ENCODE measurements at regions not wholly inside any gene's neighbourhood (a gene's known extent, or its start where the extent isn't known, plus 50 kb on each side); places are given as distances from the start of the nearest gene placed in this dataset.
"Not testable (repeated sequence)": the region's sequence is repeated elsewhere in the genome, so short reads cannot be mapped to it uniquely, and the experiment has no call there.

- Mint-ChIP-seq H3K4me3 (no peak overlapping the region), H3K9me3 (peaks cover 0 to 2% (median 0%) of the 10 kb centered on the region in 11 donors), H3K27me3 (peaks cover 0 to 15% (median 11%) of the 10 kb centered on the region in 5 donors), H3K36me3 (no peaks in the 10 kb centered on the region), H3K27ac (no peak overlapping the region), H3K4me1 (peaks cover 0 to 14% (median 0%) of the 10 kb centered on the region in 7 donors)
- no peaks in the 10 kb centered on the region for H3K36me3 ChIP-seq (ENCODE audit: control insufficient read depth in 2 of 3, insufficient read depth in 3 of 3, low read length in 3 of 3)
- H3K4me3 ChIP-seq (ENCODE audit: low read length), result no peak overlapping the region
- ChIA-PET CTCF (no interaction called here), POLR2A (no interaction called here)
- DNase-seq, result no peak
- no peaks in the 10 kb centered on the region for H3K4me1 ChIP-seq (ENCODE audit: control insufficient read depth in 2 of 2, insufficient read depth in 2 of 2, low read length in 2 of 2)
- H3K9me3 ChIP-seq (ENCODE audit: control insufficient read depth in 2 of 3, low read length in 3 of 3), result no peaks in the 10 kb centered on the region
- intact Hi-C loops (cut with micrococcal nuclease), result no loop called here
- ATAC-seq, result no peak
- H3K27me3 ChIP-seq (ENCODE audit: control insufficient read depth in 2 of 2, insufficient read depth in 2 of 2, low read length in 2 of 2), result no peaks in the 10 kb centered on the region
- no peak overlapping the region for H3K27ac ChIP-seq (ENCODE audit: low read depth, low read length)
These were observed 75.6 kb upstream of the TSC22D1 start for GRCh38 chr13:44651724-44652123.

- DNase-seq, result no peak
- H3K36me3 Mint-ChIP-seq, result no peaks in the 10 kb centered on the region
- ChIA-PET CTCF (no interaction called here), POLR2A (interaction anchor here (0.7 kb wide), 1 partner anchor 82 kb away, joined by 4 read pairs; no protein-coding TSS in a partner anchor)
- H3K27me3 ChIP-seq (ENCODE audit: control insufficient read depth in 2 of 2, insufficient read depth in 2 of 2, low read length in 2 of 2), result no peaks in the 10 kb centered on the region
- H3K4me3 ChIP-seq (ENCODE audit: low read length), result no peak overlapping the region
- no peaks in the 10 kb centered on the region for H3K4me1 ChIP-seq (ENCODE audit: control insufficient read depth in 2 of 2, insufficient read depth in 2 of 2, low read length in 2 of 2)
- H3K9me3 ChIP-seq (ENCODE audit: control insufficient read depth in 2 of 3, low read length in 3 of 3), result no peaks in the 10 kb centered on the region
- H3K27me3 Mint-ChIP-seq, result peaks cover 0 to 15% (median 11%) of the 10 kb centered on the region in 5 donors
- no peak overlapping the region for H3K4me3 Mint-ChIP-seq
- H3K27ac Mint-ChIP-seq, result no peak overlapping the region
- ATAC-seq, result no peak
- no peak overlapping the region for H3K27ac ChIP-seq (ENCODE audit: low read depth, low read length)
- H3K9me3 Mint-ChIP-seq, result peaks cover 0 to 2% (median 0%) of the 10 kb centered on the region in 11 donors
- intact Hi-C loops (cut with micrococcal nuclease), result no loop called here
- H3K4me1 Mint-ChIP-seq, result peaks cover 0 to 14% (median 0%) of the 10 kb centered on the region in 7 donors
- H3K36me3 ChIP-seq (ENCODE audit: control insufficient read depth in 2 of 3, insufficient read depth in 3 of 3, low read length in 3 of 3), result no peaks in the 10 kb centered on the region
These were observed 75.1 kb upstream of the TSC22D1 start for GRCh38 chr13:44651209-44651608.

GRCh38 chr13:44649834-44650233 lies 73.7 kb upstream of the TSC22D1 start:
- H3K36me3 ChIP-seq (ENCODE audit: control insufficient read depth in 2 of 3, insufficient read depth in 3 of 3, low read length in 3 of 3), result no peaks in the 10 kb centered on the region
- DNase-seq, result no peak
- Mint-ChIP-seq H3K27ac (peak overlapping the region in 1 of 9 donors; percentile 86), H3K36me3 (no peaks in the 10 kb centered on the region), H3K27me3 (peaks cover 0 to 15% (median 11%) of the 10 kb centered on the region in 5 donors), H3K4me3 (no peak overlapping the region), H3K4me1 (peaks cover 0 to 14% (median 0%) of the 10 kb centered on the region in 7 donors), H3K9me3 (peaks cover 0 to 2% (median 0%) of the 10 kb centered on the region in 11 donors)
- H3K9me3 ChIP-seq (ENCODE audit: control insufficient read depth in 2 of 3, low read length in 3 of 3), result no peaks in the 10 kb centered on the region
- H3K27ac ChIP-seq (ENCODE audit: low read depth, low read length), result no peak overlapping the region
- no peak overlapping the region for H3K4me3 ChIP-seq (ENCODE audit: low read length)
- no peaks in the 10 kb centered on the region for H3K4me1 ChIP-seq (ENCODE audit: control insufficient read depth in 2 of 2, insufficient read depth in 2 of 2, low read length in 2 of 2)
- ATAC-seq, result no peak
- H3K27me3 ChIP-seq (ENCODE audit: control insufficient read depth in 2 of 2, insufficient read depth in 2 of 2, low read length in 2 of 2), result no peaks in the 10 kb centered on the region
- intact Hi-C loops (cut with micrococcal nuclease), result loop anchor here (2.0 kb wide), 2 partner anchors 73 to 165 kb away; partner anchors contain the start of gene TSC22D1 (in 1 of the 2)
- ChIA-PET CTCF (interaction anchor here (1.1 kb wide), 1 partner anchor 166 kb away, joined by 4 read pairs; no protein-coding TSS in a partner anchor), POLR2A (no interaction called here)

GRCh38 chr13:44649104-44649428 lies 72.9 kb upstream of the TSC22D1 start:
- H3K27ac ChIP-seq (ENCODE audit: low read depth, low read length), result no peak overlapping the region
- H3K4me1 ChIP-seq (ENCODE audit: control insufficient read depth in 2 of 2, insufficient read depth in 2 of 2, low read length in 2 of 2), result no peaks in the 10 kb centered on the region
- intact Hi-C loops (cut with micrococcal nuclease), result loop anchor here (2.0 kb wide), 2 partner anchors 72 to 164 kb away; partner anchors contain the start of gene TSC22D1 (in 1 of the 2)
- Mint-ChIP-seq H3K27me3 (peaks cover 0 to 15% (median 11%) of the 10 kb centered on the region in 5 donors), H3K4me1 (peaks cover 0 to 14% (median 0%) of the 10 kb centered on the region in 7 donors), H3K36me3 (no peaks in the 10 kb centered on the region), H3K4me3 (peak overlapping the region in 1 of 10 donors; percentile 18), H3K9me3 (peaks cover 0 to 2% (median 0%) of the 10 kb centered on the region in 11 donors), H3K27ac (peak overlapping the region in 1 of 9 donors; percentile 86)
- no peaks in the 10 kb centered on the region for H3K9me3 ChIP-seq (ENCODE audit: control insufficient read depth in 2 of 3, low read length in 3 of 3)
- H3K36me3 ChIP-seq (ENCODE audit: control insufficient read depth in 2 of 3, insufficient read depth in 3 of 3, low read length in 3 of 3), result no peaks in the 10 kb centered on the region
- DNase-seq (peak in 2 of 9 donors; percentile 21 to 37), ATAC-seq (no peak)
- POLR2A ChIA-PET, result no interaction called here
- CTCF ChIA-PET, result interaction anchor here (0.7 kb wide), 1 partner anchor 165 kb away, joined by 3 read pairs; no protein-coding TSS in a partner anchor
- H3K27me3 ChIP-seq (ENCODE audit: control insufficient read depth in 2 of 2, insufficient read depth in 2 of 2, low read length in 2 of 2), result no peaks in the 10 kb centered on the region
- H3K4me3 ChIP-seq (ENCODE audit: low read length), result no peak overlapping the region

GRCh38 chr13:44648392-44649103 lies 72.4 kb upstream of the TSC22D1 start:
- H3K36me3 Mint-ChIP-seq, result no peaks in the 10 kb centered on the region
- peak overlapping the region in 1 of 9 donors; percentile 86 for H3K27ac Mint-ChIP-seq
- H3K27ac ChIP-seq (ENCODE audit: low read depth, low read length), result no peak overlapping the region
- H3K27me3 Mint-ChIP-seq, result peaks cover 0 to 15% (median 11%) of the 10 kb centered on the region in 5 donors
- no peaks in the 10 kb centered on the region for H3K27me3 ChIP-seq (ENCODE audit: control insufficient read depth in 2 of 2, insufficient read depth in 2 of 2, low read length in 2 of 2)
- peaks cover 0 to 2% (median 0%) of the 10 kb centered on the region in 11 donors for H3K9me3 Mint-ChIP-seq
- no peaks in the 10 kb centered on the region for H3K4me1 ChIP-seq (ENCODE audit: control insufficient read depth in 2 of 2, insufficient read depth in 2 of 2, low read length in 2 of 2)
- no peaks in the 10 kb centered on the region for H3K9me3 ChIP-seq (ENCODE audit: control insufficient read depth in 2 of 3, low read length in 3 of 3)
- CTCF ChIA-PET, result interaction anchor here (0.7 kb wide), 1 partner anchor 165 kb away, joined by 3 read pairs; no protein-coding TSS in a partner anchor
- DNase-seq (peak in 3 of 9 donors; percentile 6 to 15 (median 9)), ATAC-seq (no peak)
- POLR2A ChIA-PET, result no interaction called here
- H3K36me3 ChIP-seq (ENCODE audit: control insufficient read depth in 2 of 3, insufficient read depth in 3 of 3, low read length in 3 of 3), result no peaks in the 10 kb centered on the region
- intact Hi-C loops (cut with micrococcal nuclease), result loop anchor here (1.0 to 2.0 kb wide), 3 partner anchors 72 to 165 kb away; partner anchors contain the start of gene TSC22D1 (in 1 of the 2)
- peak overlapping the region in 1 of 10 donors; percentile 18 for H3K4me3 Mint-ChIP-seq
- H3K4me3 ChIP-seq (ENCODE audit: low read length), result no peak overlapping the region
- peaks cover 0 to 14% (median 0%) of the 10 kb centered on the region in 7 donors for H3K4me1 Mint-ChIP-seq

- H3K4me3 Mint-ChIP-seq; H3K27ac ChIP-seq (ENCODE audit: low read depth, low read length); ATAC-seq; H3K9me3 Mint-ChIP-seq; intact Hi-C loops (cut with micrococcal nuclease); H3K9me3 ChIP-seq (ENCODE audit: control insufficient read depth in 2 of 3, low read length in 3 of 3); H3K4me1 ChIP-seq (ENCODE audit: control insufficient read depth in 2 of 2, insufficient read depth in 2 of 2, low read length in 2 of 2); POLR2A ChIA-PET; H3K36me3 Mint-ChIP-seq; DNase-seq; H3K27me3 ChIP-seq (ENCODE audit: control insufficient read depth in 2 of 2, insufficient read depth in 2 of 2, low read length in 2 of 2); H3K36me3 ChIP-seq (ENCODE audit: control insufficient read depth in 2 of 3, insufficient read depth in 3 of 3, low read length in 3 of 3); H3K4me3 ChIP-seq (ENCODE audit: low read length): not testable (repeated sequence)
- Mint-ChIP-seq H3K27ac (peak overlapping the region in 1 of 9 donors; percentile 77), H3K4me1 (peaks cover 0 to 14% (median 0%) of the 10 kb centered on the region in 7 donors), H3K27me3 (peaks cover 0 to 15% (median 11%) of the 10 kb centered on the region in 5 donors)
- CTCF ChIA-PET, result interaction anchor here (0.8 to 1.0 kb wide), 2 partner anchors 17 to 164 kb away, joined by 3 to 4 read pairs; no protein-coding TSS in a partner anchor
These were observed 71.4 kb upstream of the TSC22D1 start for GRCh38 chr13:44647560-44647959.
